ENCODE measurements at regions not wholly inside any gene's neighbourhood (a gene's known extent, or its start where the extent isn't known, plus 50 kb on each side); places are given as distances from the start of the nearest gene placed in this dataset.

DNA sequence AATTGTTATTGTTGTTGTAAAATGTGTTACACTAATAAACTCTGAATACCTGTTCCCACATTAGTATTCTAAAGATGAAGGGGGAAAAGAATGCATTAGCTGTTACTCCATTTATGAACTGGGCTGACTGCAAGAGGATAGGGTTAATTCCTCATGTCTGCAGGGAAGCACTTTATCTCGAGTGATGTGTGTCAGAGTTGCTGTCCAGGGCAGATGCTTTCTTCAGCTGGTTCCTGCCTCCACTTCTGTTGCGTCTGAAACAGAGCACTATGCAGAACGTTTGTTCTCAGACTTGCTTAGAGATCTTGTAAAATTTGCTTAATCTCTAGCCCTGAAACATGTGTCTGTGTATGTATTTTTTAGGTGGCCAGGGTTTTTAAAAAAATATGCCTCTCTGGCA lies 318.8 kb downstream of the SPRY2 start:
- no TSS peak for BruUV-seq (replicated peaks)
- ChIA-PET RAD21 (ENCODE audit: unreplicated experiment) (no interaction called here), SMC1A (ENCODE audit: uncharacterized antibody, unreplicated experiment) (interaction anchor here (0.9 to 1.8 kb wide), 8 partner anchors 10 to 107 kb away, joined by 3 to 7 read pairs (median 3); no protein-coding TSS in a partner anchor), POLR2A (no interaction called here), CTCF (interaction anchor here (1.0 to 1.4 kb wide), 3 partner anchors 10 to 14 kb away, joined by 3 to 4 read pairs (median 3); no protein-coding TSS in a partner anchor)
- no peaks in the 10 kb centered on the region for H3K9me3 ChIP-seq (replicated peaks; ENCODE audit: control insufficient read depth, insufficient read depth, low read length)
- no peak overlapping the region for H3K9ac ChIP-seq (ENCODE audit: control insufficient read depth, insufficient read depth, low read length)
- no peaks in the 10 kb centered on the region for H3K27me3 ChIP-seq (replicated peaks in 1 of 2; ENCODE audit: control insufficient read depth in 2 of 2, insufficient read depth in 2 of 2, low read length in 1 of 2)
- in situ Hi-C loops (cut with MboI): no loop called here
- H4K20me1 ChIP-seq (ENCODE audit: control insufficient read depth, insufficient read depth): no peaks in the 10 kb centered on the region
- 31% methylated on average over 3 of the region's 3 CpGs for WGBS (ENCODE audit: insufficient coverage, insufficient replicate concordance, low lambda C conversion rate, missing lambda C conversion rate)
- intact Hi-C loops (cut with micrococcal nuclease; ENCODE audit: unreplicated experiment): no loop called here
- H3K36me3 ChIP-seq (ENCODE audit: control insufficient read depth in 2 of 2, insufficient read depth in 2 of 2, low read length in 1 of 2): no peaks in the 10 kb centered on the region
- no peak overlapping the region for H3K27ac ChIP-seq (ENCODE audit: control insufficient read depth, insufficient read depth)
- no peak for FAIRE-seq
- H3K4me2 ChIP-seq (ENCODE audit: control insufficient read depth, insufficient read depth): no peak overlapping the region
- no peak for ATAC-seq
- H3K4me3 ChIP-seq: no peak overlapping the region
- H3K79me2 ChIP-seq (ENCODE audit: control insufficient read depth, insufficient read depth, low read length): no peaks in the 10 kb centered on the region
- DNase-seq (ENCODE audit: low read depth, low spot score): no peak
- H3K4me1 ChIP-seq (ENCODE audit: control insufficient read depth, insufficient read depth, low read length): no peaks in the 10 kb centered on the region
- no peak overlapping the region for H2AFZ ChIP-seq (ENCODE audit: control insufficient read depth, low read depth, low read length)
- no peak for TF ChIP-seq ZNF217 (IDR thresholded peaks at IDR 0.05)
- TF ChIP-seq CBFB (IDR thresholded peaks at IDR 0.05; ENCODE audit: low read depth): no peak
- TF ChIP-seq PAX8 (IDR thresholded peaks at IDR 0.05): no peak
- no peak for TF ChIP-seq STAT3 (IDR thresholded peaks at IDR 0.05; ENCODE audit: low read depth, low read length)
- TF ChIP-seq REST (IDR thresholded peaks at IDR 0.05; ENCODE audit: low read depth, low read length): no peak
- no peak for TF ChIP-seq MAX (IDR thresholded peaks at IDR 0.05; ENCODE audit: low read depth, low read length)
- TF ChIP-seq CREB1 (IDR thresholded peaks at IDR 0.05; ENCODE audit: low read depth): no peak
- no peak for TF ChIP-seq EZH2 (IDR thresholded peaks at IDR 0.05; ENCODE audit: borderline replicate concordance, control insufficient read depth, low read depth, low read length)
- TF ChIP-seq ELK1 (IDR thresholded peaks at IDR 0.05; ENCODE audit: low read depth, low read length): no peak
- TF ChIP-seq MYC (IDR thresholded peaks at IDR 0.05; ENCODE audit: insufficient read depth, insufficient read length, insufficient replicate concordance, low read length, severe bottlenecking): no peak
- no peak for TF ChIP-seq NFYA (IDR thresholded peaks at IDR 0.05; ENCODE audit: borderline replicate concordance, low read depth, low read length)
- TF ChIP-seq SUPT20H (IDR thresholded peaks at IDR 0.05; ENCODE audit: borderline replicate concordance, control insufficient read depth, low read depth, low read length): no peak
- TF ChIP-seq NR2F1 (conservative IDR thresholded peaks at IDR 0.05): no peak
- no peak for TF ChIP-seq BCL11A (IDR thresholded peaks at IDR 0.05; ENCODE audit: low read depth, low read length)
- no peak for TF ChIP-seq ZNF622 (IDR thresholded peaks at IDR 0.05)
- no peak for TF ChIP-seq HCFC1 (IDR thresholded peaks at IDR 0.05; ENCODE audit: low read length)
- no peak for TF ChIP-seq ESRRA (IDR thresholded peaks at IDR 0.05; ENCODE audit: low read length)
- no peak for TF ChIP-seq BCLAF1 (IDR thresholded peaks at IDR 0.05)
- TF ChIP-seq LARP7 (IDR thresholded peaks at IDR 0.05): no peak

Data from GM12878 (cell line).